ENCODE measurements at regions not wholly inside any gene's neighbourhood (a gene's known extent, or its start where the extent isn't known, plus 50 kb on each side); places are given as distances from the start of the nearest gene placed in this dataset.

GRCh38 chr10:31186225-31187000 is 132.6 kb upstream of the ZEB1 start:
- no peak for DNase-seq
- intact Hi-C loops (cut with DNase I), result no loop called here
- WGBS, 3 donors, result 75 to 77% (median 75%) methylated on average over 7 of the region's 7 CpGs

GRCh38 chr10:31187182-31187581 is 131.8 kb upstream of the ZEB1 start:
- Histone ChIP-seq H3K27me3 (no peaks in the 10 kb centered on the region), H3K4me1 (ENCODE audit: insufficient read depth) (no peaks in the 10 kb centered on the region), H3K36me3 (no peaks in the 10 kb centered on the region), H3K9me3 (no peaks in the 10 kb centered on the region), H3K27ac (no peak overlapping the region), H3K4me3 (no peak overlapping the region)
- intact Hi-C loops (cut with DNase I), result no loop called here
- DNase-seq, result no peak
- 84 to 96% (median 91%) methylated on average over 2 of the region's 2 CpGs for WGBS, 3 donors
- TF ChIP-seq EP300 (IDR thresholded peaks at IDR 0.05), result no peak
- no peak for TF ChIP-seq CTCF (IDR thresholded peaks at IDR 0.05)
- TF ChIP-seq POLR2A (IDR thresholded peaks at IDR 0.05), result no peak

More at GRCh38 chr10:31186225-31187000, 132.6 kb upstream of the ZEB1 start:
- no peaks in the 10 kb centered on the region for H3K9me3 ChIP-seq
- no peaks in the 10 kb centered on the region for H3K36me3 ChIP-seq
- no peaks in the 10 kb centered on the region for H3K27me3 ChIP-seq
- H3K4me1 ChIP-seq (ENCODE audit: insufficient read depth), result no peaks in the 10 kb centered on the region
- no peak overlapping the region for H3K4me3 ChIP-seq
- H3K27ac ChIP-seq, result no peak overlapping the region
- TF ChIP-seq POLR2A (IDR thresholded peaks at IDR 0.05), result no peak
- no peak for TF ChIP-seq EP300 (IDR thresholded peaks at IDR 0.05)
- TF ChIP-seq CTCF (IDR thresholded peaks at IDR 0.05), result no peak

GRCh38 chr10:31187607-31188210 is 131.3 kb upstream of the ZEB1 start:
- H3K36me3 ChIP-seq, result no peaks in the 10 kb centered on the region
- intact Hi-C loops (cut with DNase I), result no loop called here
- H3K9me3 ChIP-seq, result no peaks in the 10 kb centered on the region
- WGBS, 3 donors, result 64 to 79% (median 66%) methylated on average over 14 of the region's 14 CpGs
- H3K27ac ChIP-seq, result no peak overlapping the region
- no peaks in the 10 kb centered on the region for H3K27me3 ChIP-seq
- TF ChIP-seq EP300 (IDR thresholded peaks at IDR 0.05), result no peak
- no peak for TF ChIP-seq POLR2A (IDR thresholded peaks at IDR 0.05)
- no peak for TF ChIP-seq CTCF (IDR thresholded peaks at IDR 0.05)
- H3K4me1 ChIP-seq (ENCODE audit: insufficient read depth), result no peaks in the 10 kb centered on the region
- no peak for DNase-seq
- no peak overlapping the region for H3K4me3 ChIP-seq

- H3K9me3 ChIP-seq, result no peaks in the 10 kb centered on the region
- TF ChIP-seq CTCF (IDR thresholded peaks at IDR 0.05), result no peak
- TF ChIP-seq POLR2A (IDR thresholded peaks at IDR 0.05), result no peak
- no peak for TF ChIP-seq EP300 (IDR thresholded peaks at IDR 0.05)
- H3K4me3 ChIP-seq, result no peak overlapping the region
- 59 to 67% (median 66%) methylated on average over 4 of the region's 4 CpGs for WGBS, 3 donors
- H3K36me3 ChIP-seq, result no peaks in the 10 kb centered on the region
- intact Hi-C loops (cut with DNase I), result no loop called here
- H3K4me1 ChIP-seq (ENCODE audit: insufficient read depth), result no peaks in the 10 kb centered on the region
- no peak overlapping the region for H3K27ac ChIP-seq
- H3K27me3 ChIP-seq, result no peaks in the 10 kb centered on the region
- DNase-seq, result no peak
These were observed 130.1 kb upstream of the ZEB1 start for GRCh38 chr10:31188792-31189406.

Data from ovary (tissue), 7 donors.